ENCODE measurements at regions not wholly inside any gene's neighbourhood (a gene's known extent, or its start where the extent isn't known, plus 50 kb on each side); places are given as distances from the start of the nearest gene placed in this dataset.

DNA sequence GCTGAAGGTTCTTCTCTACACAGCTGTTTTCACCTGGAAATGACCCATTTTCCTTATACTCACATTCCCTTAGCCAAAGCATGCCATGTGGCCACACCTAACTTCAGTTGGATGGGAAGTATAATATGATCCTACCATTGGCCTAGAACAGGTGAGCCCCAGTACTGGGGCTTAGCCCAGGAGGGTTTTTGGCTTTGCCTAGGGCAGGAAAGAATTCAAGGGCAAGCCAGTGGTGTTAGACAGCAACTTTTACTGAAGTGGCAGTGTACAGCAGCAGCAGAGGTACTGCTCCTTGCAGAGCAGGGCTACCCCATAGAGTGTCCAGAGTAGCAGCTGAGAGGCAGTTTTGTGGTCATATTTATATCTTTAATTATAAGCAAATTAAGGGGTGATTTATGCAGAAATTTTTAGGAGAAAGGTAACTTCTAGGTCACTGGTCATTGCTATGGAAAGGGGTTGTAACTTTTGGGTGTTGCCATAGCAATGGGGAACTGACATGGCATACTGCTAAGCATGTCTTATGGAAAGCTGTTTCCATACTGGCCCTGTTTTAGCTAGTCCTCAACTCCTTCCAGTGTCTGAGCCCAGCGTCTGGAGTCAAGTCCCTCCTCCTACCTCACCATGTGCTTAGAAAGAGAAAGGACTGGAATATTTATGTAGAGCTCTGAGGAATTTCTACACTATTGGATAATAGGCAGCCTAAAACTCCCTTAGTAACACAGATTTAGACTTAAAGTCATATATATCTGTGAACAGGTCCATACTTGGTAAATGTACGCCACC, 109.0 kb upstream of the DTNA start:
- H3K9me1 ChIP-seq (ENCODE audit: insufficient read depth, low read length): no peaks in the 10 kb centered on the region
- no peak overlapping the region for H2AFZ ChIP-seq (replicated peaks; ENCODE audit: low read length, poor library complexity)
- H2BK15ac ChIP-seq (ENCODE audit: low read depth, low read length): peak overlapping the region; percentile 23; the same call in 1 of the 3 replicates
- DNase-seq: no peak
- no peaks in the 10 kb centered on the region for H3K79me1 ChIP-seq (ENCODE audit: low read depth in 1 of 2, low read length in 2 of 2)
- H4K8ac ChIP-seq (ENCODE audit: low read depth in 2 of 2, low read length in 2 of 2): no peak overlapping the region
- no peak overlapping the region for H3K4me2 ChIP-seq (ENCODE audit: low read depth, low read length)
- peaks cover 2% of the 10 kb centered on the region; the same call in 1 of the 2 replicates for H3K27me3 ChIP-seq (ENCODE audit: control insufficient read depth, insufficient read depth, low read length)
- dilution Hi-C loops (cut with HindIII; ENCODE audit: low sequenced_read_pairs, unreplicated experiment): no loop called here
- POLR2A ChIA-PET (ENCODE audit: unreplicated experiment): no interaction called here
- no peak overlapping the region for H3K14ac ChIP-seq (replicated peaks; ENCODE audit: low read depth, low read length)
- H2BK120ac ChIP-seq (ENCODE audit: low read depth, low read length): 0 out of 2 replicates have a peak overlapping the region, but pooled peaks have one; percentile 19
- H3K23ac ChIP-seq (ENCODE audit: low read depth, low read length): no peak overlapping the region
- no peaks in the 10 kb centered on the region for H3K9me3 ChIP-seq (ENCODE audit: control insufficient read depth, insufficient read depth, low read length)
- no TSS peak for BruUV-seq (replicated peaks)
- in situ Hi-C loops (cut with MboI; ENCODE audit: low sequenced_read_pairs): no loop called here
- H3K4me3 ChIP-seq (ENCODE audit: insufficient read depth, low read depth, low read length): no peak overlapping the region
- H3K27ac ChIP-seq (ENCODE audit: insufficient read depth, low read length): no peak overlapping the region
- 100% methylated on average over 1 of the region's 2 CpGs; no CpG with 5 or more reads in 1 of the 2 experiments for WGBS, 2 experiments (ENCODE audit: extremely low coverage in 2 of 2, insufficient read length in 1 of 2)
- no peak overlapping the region for H3K9ac ChIP-seq (ENCODE audit: low read depth, low read length)
- 0 out of 2 replicates have a peak overlapping the region, but pooled peaks have one; percentile 1 for H2BK20ac ChIP-seq (ENCODE audit: low read depth, low read length)
- H3K36me3 ChIP-seq (ENCODE audit: control insufficient read depth, insufficient read depth, low read length): no peaks in the 10 kb centered on the region
- CTCF ChIA-PET: no interaction called here
- TF ChIP-seq CHD1 (IDR thresholded peaks at IDR 0.05; ENCODE audit: low read depth, low read length): no peak
- TF ChIP-seq RFX5 (IDR thresholded peaks at IDR 0.05; ENCODE audit: low read depth, low read length): no peak
- no peak for TF ChIP-seq MXI1 (IDR thresholded peaks at IDR 0.05; ENCODE audit: borderline replicate concordance, low read depth, low read length)
- TF ChIP-seq MAZ (IDR thresholded peaks at IDR 0.05; ENCODE audit: borderline replicate concordance, low read depth, low read length): no peak
- no peak for TF ChIP-seq CEBPB (IDR thresholded peaks at IDR 0.05; ENCODE audit: low read depth, low read length)
- TF ChIP-seq, protein P1, sequence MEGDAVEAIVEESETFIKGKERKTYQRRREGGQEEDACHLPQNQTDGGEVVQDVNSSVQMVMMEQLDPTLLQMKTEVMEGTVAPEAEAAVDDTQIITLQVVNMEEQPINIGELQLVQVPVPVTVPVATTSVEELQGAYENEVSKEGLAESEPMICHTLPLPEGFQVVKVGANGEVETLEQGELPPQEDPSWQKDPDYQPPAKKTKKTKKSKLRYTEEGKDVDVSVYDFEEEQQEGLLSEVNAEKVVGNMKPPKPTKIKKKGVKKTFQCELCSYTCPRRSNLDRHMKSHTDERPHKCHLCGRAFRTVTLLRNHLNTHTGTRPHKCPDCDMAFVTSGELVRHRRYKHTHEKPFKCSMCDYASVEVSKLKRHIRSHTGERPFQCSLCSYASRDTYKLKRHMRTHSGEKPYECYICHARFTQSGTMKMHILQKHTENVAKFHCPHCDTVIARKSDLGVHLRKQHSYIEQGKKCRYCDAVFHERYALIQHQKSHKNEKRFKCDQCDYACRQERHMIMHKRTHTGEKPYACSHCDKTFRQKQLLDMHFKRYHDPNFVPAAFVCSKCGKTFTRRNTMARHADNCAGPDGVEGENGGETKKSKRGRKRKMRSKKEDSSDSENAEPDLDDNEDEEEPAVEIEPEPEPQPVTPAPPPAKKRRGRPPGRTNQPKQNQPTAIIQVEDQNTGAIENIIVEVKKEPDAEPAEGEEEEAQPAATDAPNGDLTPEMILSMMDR (conservative IDR thresholded peaks at IDR 0.05; ENCODE audit: low read depth, low read length): no peak
- intact Hi-C loops (cut with micrococcal nuclease): no loop called here
- H3K4me1 ChIP-seq (ENCODE audit: control insufficient read depth, insufficient read depth, low read length): peaks cover 6% of the 10 kb centered on the region
- ATAC-seq (ENCODE audit: low read depth): no peak
- H3K4ac ChIP-seq (ENCODE audit: low read depth, low read length): no peak overlapping the region
- H2BK5ac ChIP-seq (ENCODE audit: low read depth, low read length, poor library complexity, severe bottlenecking): no peak overlapping the region
- no peak overlapping the region for H3K56ac ChIP-seq (ENCODE audit: extremely low read depth, insufficient read depth, low read length)
- no peaks in the 10 kb centered on the region for H4K20me1 ChIP-seq (ENCODE audit: insufficient read depth, low read length)
- H3K18ac ChIP-seq (ENCODE audit: low read depth, low read length): no peak overlapping the region
- H2AK9ac ChIP-seq (replicated peaks; ENCODE audit: low read depth, low read length, poor library complexity): no peak overlapping the region
- no peak overlapping the region for H4K5ac ChIP-seq (ENCODE audit: low read depth, low read length)
- no peak overlapping the region for H4K91ac ChIP-seq (ENCODE audit: insufficient read depth, low read depth, low read length)
- H2AK5ac ChIP-seq (ENCODE audit: low read depth, low read length): no peak overlapping the region
